ENCODE measurements at regions not wholly inside any gene's neighbourhood (a gene's known extent, or its start where the extent isn't known, plus 50 kb on each side); places are given as distances from the start of the nearest gene placed in this dataset.

DNA sequence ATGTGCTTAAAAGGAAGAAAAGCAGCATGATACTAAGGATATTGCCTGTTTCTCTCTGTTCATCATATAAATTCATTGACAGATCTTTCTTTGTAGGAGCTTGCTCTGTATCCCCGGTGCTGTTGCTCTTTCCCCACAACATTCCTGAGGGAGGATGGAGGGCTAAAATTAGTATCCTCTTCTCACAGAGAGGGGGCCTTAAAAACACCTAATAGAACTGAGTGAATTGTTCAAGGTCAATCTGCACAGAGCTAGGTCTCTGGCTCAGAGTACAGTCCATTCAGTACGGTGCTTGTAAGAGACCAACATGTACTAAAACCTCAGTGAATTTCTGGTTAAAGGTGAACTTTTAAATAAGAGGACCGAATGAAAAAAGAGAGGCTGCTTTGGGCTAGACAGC, 88.7 kb downstream of the PALM2AKAP2 start:
- DNase-seq (no peak), FAIRE-seq (no peak)
- Histone ChIP-seq H3K36me3 (ENCODE audit: control insufficient read depth in 3 of 3, insufficient read depth in 2 of 3, low read depth in 1 of 3, low read length in 3 of 3) (no peaks in the 10 kb centered on the region), H3K9me3 (ENCODE audit: control insufficient read depth in 2 of 2, insufficient read depth in 1 of 2, low read depth in 1 of 2, low read length in 1 of 2) (no peaks in the 10 kb centered on the region), H3K27ac (ENCODE audit: low read depth in 1 of 3, low read length in 2 of 3) (no peak overlapping the region), H3K4me3 (ENCODE audit: low read depth in 1 of 3, low read length in 3 of 3) (no peak overlapping the region), H3K27me3 (ENCODE audit: control insufficient read depth in 3 of 3, insufficient read depth in 3 of 3, low read length in 3 of 3) (peaks cover 0 to 11% (median 2%) of the 10 kb centered on the region in 3 donors), H3K4me1 (ENCODE audit: control insufficient read depth in 3 of 3, insufficient read depth in 2 of 3, low read depth in 1 of 3, low read length in 2 of 3) (no peaks in the 10 kb centered on the region)
- 68 to 75% (median 70%) methylated on average over 3 of the region's 3 CpGs for WGBS, 3 donors

DNA sequence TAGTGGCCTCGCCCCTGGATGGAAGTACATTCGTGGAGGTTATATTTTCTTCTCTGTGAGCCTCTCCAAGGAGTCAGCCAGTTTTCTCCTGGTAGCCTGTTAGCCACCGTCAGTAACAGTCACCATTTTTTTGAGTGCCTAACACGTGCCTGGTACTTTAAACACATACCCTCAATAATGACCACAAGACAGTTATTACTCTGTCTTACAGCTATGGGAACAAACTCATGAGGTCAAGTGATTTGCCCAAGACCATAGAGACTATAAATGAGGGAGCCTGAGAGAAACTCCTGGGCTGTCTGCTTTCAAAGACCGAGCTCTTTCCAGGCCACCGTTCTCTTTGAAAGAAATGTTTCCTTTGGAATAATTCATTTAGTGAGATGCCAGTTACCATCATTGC, 90.4 kb downstream of the PALM2AKAP2 start:
- FAIRE-seq (no peak), DNase-seq (no peak)
- Histone ChIP-seq H3K4me3 (ENCODE audit: low read depth in 1 of 3, low read length in 3 of 3) (no peak overlapping the region), H3K36me3 (ENCODE audit: control insufficient read depth in 3 of 3, insufficient read depth in 2 of 3, low read depth in 1 of 3, low read length in 3 of 3) (no peaks in the 10 kb centered on the region), H3K4me1 (ENCODE audit: control insufficient read depth in 3 of 3, insufficient read depth in 2 of 3, low read depth in 1 of 3, low read length in 2 of 3) (no peaks in the 10 kb centered on the region), H3K27me3 (ENCODE audit: control insufficient read depth in 3 of 3, insufficient read depth in 3 of 3, low read length in 3 of 3) (peaks cover 0 to 11% (median 2%) of the 10 kb centered on the region in 3 donors), H3K9me3 (ENCODE audit: control insufficient read depth in 2 of 2, insufficient read depth in 1 of 2, low read depth in 1 of 2, low read length in 1 of 2) (no peaks in the 10 kb centered on the region), H3K27ac (ENCODE audit: low read depth in 1 of 3, low read length in 2 of 3) (no peak overlapping the region)
- 63 to 70% (median 65%) methylated on average over 6 of the region's 6 CpGs for WGBS, 3 donors

DNA sequence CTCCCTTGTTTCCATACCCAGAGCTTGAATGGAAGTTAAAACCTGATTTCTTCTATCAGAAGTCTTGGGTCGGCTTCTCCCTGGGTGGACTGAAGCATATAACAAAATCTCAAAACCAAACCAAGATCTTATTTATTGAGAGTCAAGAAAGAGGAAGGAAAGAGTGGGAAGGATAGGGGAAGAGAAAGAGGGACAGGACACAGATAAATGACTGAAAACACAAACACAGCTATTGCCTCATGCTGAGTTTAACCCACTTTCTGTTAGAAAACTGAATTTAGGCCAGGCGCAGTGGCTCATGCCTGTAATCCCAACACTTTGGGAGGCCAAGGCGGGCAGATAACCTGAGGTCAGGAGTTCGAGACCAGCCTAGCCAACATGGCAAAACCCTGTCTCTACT, 92.9 kb downstream of the PALM2AKAP2 start:
- Histone ChIP-seq H3K36me3 (ENCODE audit: control insufficient read depth in 3 of 3, insufficient read depth in 2 of 3, low read depth in 1 of 3, low read length in 3 of 3) (no peaks in the 10 kb centered on the region), H3K4me3 (ENCODE audit: low read depth in 1 of 3, low read length in 3 of 3) (no peak overlapping the region), H3K4me1 (ENCODE audit: control insufficient read depth in 3 of 3, insufficient read depth in 2 of 3, low read depth in 1 of 3, low read length in 2 of 3) (no peaks in the 10 kb centered on the region), H3K27ac (ENCODE audit: low read depth in 1 of 3, low read length in 2 of 3) (no peak overlapping the region), H3K27me3 (ENCODE audit: control insufficient read depth in 3 of 3, insufficient read depth in 3 of 3, low read length in 3 of 3) (peaks cover 0 to 8% (median 2%) of the 10 kb centered on the region in 3 donors), H3K9me3 (ENCODE audit: control insufficient read depth in 2 of 2, insufficient read depth in 1 of 2, low read depth in 1 of 2, low read length in 1 of 2) (no peaks in the 10 kb centered on the region)
- no peak for FAIRE-seq
- WGBS, 3 donors: 86 to 92% (median 92%) methylated on average over 4 of the region's 4 CpGs
- no peak for DNase-seq

DNA sequence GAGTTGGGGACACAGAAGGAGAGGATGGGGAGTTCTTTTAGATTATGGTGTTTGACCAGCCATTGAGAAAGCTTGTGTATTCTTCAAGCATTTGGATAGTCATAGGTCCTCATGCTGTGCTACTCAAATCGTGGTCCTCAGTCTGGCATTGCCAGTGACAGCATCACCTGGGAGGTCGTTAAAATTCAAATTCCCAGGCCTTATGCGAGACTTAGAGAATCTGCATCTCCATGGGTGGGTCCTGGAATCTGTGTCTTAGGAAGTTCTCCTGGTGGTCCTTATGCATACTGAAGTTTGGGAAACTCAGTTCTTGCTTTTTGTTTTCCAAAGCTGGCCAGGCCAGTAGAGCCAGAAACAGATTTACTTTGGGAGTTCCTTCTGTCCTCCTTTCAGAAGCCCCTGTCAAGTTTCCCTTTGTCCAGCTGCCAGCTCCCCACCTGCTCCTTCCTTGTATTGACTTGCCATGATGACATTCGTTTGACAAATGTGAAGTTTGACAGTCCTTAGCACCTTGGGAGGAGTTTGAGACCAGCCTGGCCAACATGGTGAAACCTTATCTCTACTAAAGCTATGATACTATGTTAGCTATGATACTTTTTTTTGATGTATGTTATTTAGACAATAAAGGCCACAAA, 95.6 kb downstream of the PALM2AKAP2 start:
- Histone ChIP-seq H3K4me3 (ENCODE audit: low read depth in 1 of 3, low read length in 3 of 3) (no peak overlapping the region), H3K9me3 (ENCODE audit: control insufficient read depth in 2 of 2, insufficient read depth in 1 of 2, low read depth in 1 of 2, low read length in 1 of 2) (no peaks in the 10 kb centered on the region), H3K27me3 (ENCODE audit: control insufficient read depth in 3 of 3, insufficient read depth in 3 of 3, low read length in 3 of 3) (no peaks in the 10 kb centered on the region), H3K27ac (ENCODE audit: low read depth in 1 of 3, low read length in 2 of 3) (no peak overlapping the region), H3K4me1 (ENCODE audit: control insufficient read depth in 3 of 3, insufficient read depth in 2 of 3, low read depth in 1 of 3, low read length in 2 of 3) (no peaks in the 10 kb centered on the region), H3K36me3 (ENCODE audit: control insufficient read depth in 3 of 3, insufficient read depth in 2 of 3, low read depth in 1 of 3, low read length in 3 of 3) (no peaks in the 10 kb centered on the region)
- 66 to 72% (median 68%) methylated on average over 4 of the region's 4 CpGs for WGBS, 3 donors
- DNase-seq: no peak
- no peak for FAIRE-seq

DNA sequence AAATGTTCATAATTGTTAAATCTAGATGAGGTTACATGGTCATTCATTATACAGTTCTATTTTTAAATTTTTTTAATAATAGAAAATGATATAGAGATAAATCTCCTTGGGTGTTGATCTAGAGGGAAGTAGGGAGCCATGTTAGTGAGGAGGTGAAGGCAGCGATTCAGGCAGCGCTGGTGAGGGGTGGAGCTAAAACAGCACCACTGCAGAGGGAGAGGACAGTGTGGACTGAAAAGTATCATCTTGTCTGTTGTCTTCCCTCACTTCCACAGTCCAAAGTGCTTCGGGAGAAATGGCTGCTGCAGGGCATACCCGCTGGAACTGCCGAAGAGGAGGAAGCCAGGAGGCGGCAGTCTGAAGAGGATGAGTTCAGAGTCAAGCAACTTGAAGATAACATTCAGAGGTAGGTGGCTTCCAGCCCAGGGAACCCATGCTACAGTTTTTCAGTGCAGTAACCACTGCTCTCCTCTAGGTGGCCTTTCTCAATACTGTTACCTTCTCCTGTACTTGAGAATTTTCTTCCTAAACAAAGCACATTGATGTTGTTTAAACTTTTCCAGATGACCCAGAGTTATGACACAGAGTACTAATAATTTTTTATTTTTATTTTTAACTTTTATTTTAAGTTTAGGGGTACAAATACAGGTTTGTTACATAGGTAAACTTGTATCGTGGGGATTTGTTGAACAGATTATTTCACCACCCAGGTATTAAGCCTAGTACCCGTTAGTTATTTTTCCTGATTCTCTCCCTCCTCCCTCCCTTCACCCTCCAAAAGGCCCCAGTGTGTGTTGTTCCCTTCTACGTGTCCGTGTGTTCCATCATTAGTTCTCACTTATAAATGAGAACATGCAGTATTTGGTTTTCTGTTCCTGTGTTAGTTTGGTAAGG, 100.5 kb downstream of the PALM2AKAP2 start:
- H3K4me1 ChIP-seq (ENCODE audit: control insufficient read depth in 3 of 3, insufficient read depth in 2 of 3, low read depth in 1 of 3, low read length in 2 of 3): no peaks in the 10 kb centered on the region
- H3K9me3 ChIP-seq (ENCODE audit: control insufficient read depth in 2 of 2, insufficient read depth in 1 of 2, low read depth in 1 of 2, low read length in 1 of 2): no peaks in the 10 kb centered on the region
- no peak overlapping the region for H3K4me3 ChIP-seq (ENCODE audit: low read depth in 1 of 3, low read length in 3 of 3)
- DNase-seq (peak in 1 of 2 donors; percentile 9), FAIRE-seq (no peak)
- H3K36me3 ChIP-seq (ENCODE audit: control insufficient read depth in 3 of 3, insufficient read depth in 2 of 3, low read depth in 1 of 3, low read length in 3 of 3): no peaks in the 10 kb centered on the region
- H3K27me3 ChIP-seq (ENCODE audit: control insufficient read depth in 3 of 3, insufficient read depth in 3 of 3, low read length in 3 of 3): no peaks in the 10 kb centered on the region
- no peak overlapping the region for H3K27ac ChIP-seq (ENCODE audit: low read depth in 1 of 3, low read length in 2 of 3)
- WGBS, 3 donors: 68 to 85% (median 79%) methylated on average over 10 of the region's 10 CpGs

DNA sequence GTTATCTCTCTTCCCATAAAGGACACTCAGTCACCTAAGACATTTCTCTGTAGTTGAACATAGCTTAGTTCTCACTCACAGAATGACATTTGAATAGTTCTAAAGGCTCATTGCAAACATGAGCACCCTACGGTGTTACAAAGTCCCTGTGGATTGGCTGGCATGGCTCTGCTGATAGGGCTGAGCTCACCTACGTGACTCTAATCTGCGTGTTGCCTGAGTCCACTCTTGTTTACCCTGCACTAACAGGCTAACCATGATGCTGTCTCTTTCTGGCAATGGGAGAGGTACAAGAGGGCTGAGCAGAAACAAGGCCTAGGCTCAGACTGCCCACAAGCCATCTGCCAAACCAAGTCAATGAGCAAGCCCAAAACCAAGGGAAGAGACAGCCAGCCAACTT, 103.6 kb downstream of the PALM2AKAP2 start:
- FAIRE-seq: no peak
- no peaks in the 10 kb centered on the region for H3K27me3 ChIP-seq (ENCODE audit: control insufficient read depth in 3 of 3, insufficient read depth in 3 of 3, low read length in 3 of 3)
- no peak overlapping the region for H3K27ac ChIP-seq (ENCODE audit: low read depth in 1 of 3, low read length in 2 of 3)
- H3K4me3 ChIP-seq (ENCODE audit: low read depth in 1 of 3, low read length in 3 of 3): no peak overlapping the region
- H3K4me1 ChIP-seq (ENCODE audit: control insufficient read depth in 3 of 3, insufficient read depth in 2 of 3, low read depth in 1 of 3, low read length in 2 of 3): peaks cover 0 to 3% (median 0%) of the 10 kb centered on the region in 3 donors
- no peaks in the 10 kb centered on the region for H3K9me3 ChIP-seq (ENCODE audit: control insufficient read depth in 2 of 2, insufficient read depth in 1 of 2, low read depth in 1 of 2, low read length in 1 of 2)
- DNase-seq: no peak
- H3K36me3 ChIP-seq (ENCODE audit: control insufficient read depth in 3 of 3, insufficient read depth in 2 of 3, low read depth in 1 of 3, low read length in 3 of 3): no peaks in the 10 kb centered on the region
- 76 to 92% (median 79%) methylated on average over 3 of the region's 3 CpGs for WGBS, 3 donors

DNA sequence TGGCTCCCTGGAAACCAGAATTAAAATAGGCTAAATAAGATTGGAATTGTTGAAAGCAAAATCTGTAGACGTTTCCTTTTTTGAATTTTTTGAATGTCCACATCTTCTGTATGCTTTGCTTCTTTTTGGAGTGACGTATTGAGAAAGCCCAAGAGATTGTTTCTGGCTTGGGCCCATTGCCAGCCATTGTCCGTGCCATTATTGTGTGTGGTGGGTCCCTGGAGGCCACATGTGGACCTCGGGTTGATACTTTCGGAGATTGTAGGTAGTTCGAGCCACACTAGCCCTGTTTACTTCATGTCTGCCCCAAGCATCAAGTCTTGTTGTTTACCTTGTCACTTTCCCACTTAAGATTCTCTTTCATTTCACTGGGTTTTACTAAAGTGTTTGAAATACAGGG, 106.0 kb downstream of the PALM2AKAP2 start:
- H3K4me1 ChIP-seq (ENCODE audit: control insufficient read depth in 3 of 3, insufficient read depth in 2 of 3, low read depth in 1 of 3, low read length in 2 of 3): peaks cover 0 to 3% (median 0%) of the 10 kb centered on the region in 3 donors
- no peak overlapping the region for H3K4me3 ChIP-seq (ENCODE audit: low read depth in 1 of 3, low read length in 3 of 3)
- no peaks in the 10 kb centered on the region for H3K9me3 ChIP-seq (ENCODE audit: control insufficient read depth in 2 of 2, insufficient read depth in 1 of 2, low read depth in 1 of 2, low read length in 1 of 2)
- no peak overlapping the region for H3K27ac ChIP-seq (ENCODE audit: low read depth in 1 of 3, low read length in 2 of 3)
- DNase-seq (no peak), FAIRE-seq (no peak)
- WGBS, 3 donors: 68 to 82% (median 75%) methylated on average over 6 of the region's 6 CpGs
- no peaks in the 10 kb centered on the region for H3K36me3 ChIP-seq (ENCODE audit: control insufficient read depth in 3 of 3, insufficient read depth in 2 of 3, low read depth in 1 of 3, low read length in 3 of 3)
- H3K27me3 ChIP-seq (ENCODE audit: control insufficient read depth in 3 of 3, insufficient read depth in 3 of 3, low read length in 3 of 3): no peaks in the 10 kb centered on the region

DNA sequence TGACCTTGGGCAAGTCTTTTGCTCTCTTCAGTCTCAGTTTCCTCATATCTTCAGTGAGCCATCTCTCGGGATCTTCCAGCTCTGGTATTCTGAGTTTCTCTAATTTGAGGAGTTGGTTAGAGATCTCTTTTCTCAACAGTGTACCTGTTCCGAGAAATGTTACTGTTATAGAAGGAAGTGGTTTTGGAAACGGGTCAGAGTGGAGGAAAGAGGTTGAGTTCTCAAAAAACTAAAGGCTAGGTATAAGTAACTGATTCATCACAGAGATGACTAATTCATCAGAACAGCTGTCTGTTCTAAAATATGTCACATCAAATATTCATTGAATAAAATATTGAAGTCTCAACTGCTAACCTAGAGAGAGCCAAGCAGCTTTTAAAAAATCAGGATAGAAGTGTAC, 106.6 kb downstream of the PALM2AKAP2 start:
- Histone ChIP-seq H3K36me3 (ENCODE audit: control insufficient read depth in 3 of 3, insufficient read depth in 2 of 3, low read depth in 1 of 3, low read length in 3 of 3) (no peaks in the 10 kb centered on the region), H3K4me3 (ENCODE audit: low read depth in 1 of 3, low read length in 3 of 3) (no peak overlapping the region), H3K9me3 (ENCODE audit: control insufficient read depth in 2 of 2, insufficient read depth in 1 of 2, low read depth in 1 of 2, low read length in 1 of 2) (no peaks in the 10 kb centered on the region), H3K27me3 (ENCODE audit: control insufficient read depth in 3 of 3, insufficient read depth in 3 of 3, low read length in 3 of 3) (no peaks in the 10 kb centered on the region), H3K27ac (ENCODE audit: low read depth in 1 of 3, low read length in 2 of 3) (no peak overlapping the region), H3K4me1 (ENCODE audit: control insufficient read depth in 3 of 3, insufficient read depth in 2 of 3, low read depth in 1 of 3, low read length in 2 of 3) (peaks cover 0 to 3% (median 0%) of the 10 kb centered on the region in 3 donors)
- WGBS, 3 donors: 44 to 62% (median 49%) methylated on average over 3 of the region's 3 CpGs
- FAIRE-seq (no peak), DNase-seq (no peak)

Data from small intestine (tissue), 7 donors.